Transverse colon (tissue), 4 donors: ENCODE measurements at regions not wholly inside any gene's neighbourhood (a gene's known extent, or its start where the extent isn't known, plus 50 kb on each side); places are given as distances from the start of the nearest gene placed in this dataset.

Experiments used
- CTCF ChIP-seq, 5 experiments: fragments of 200-600 bp in 3 of 5; fragments of 450-650 bp in 2 of 5; sonication (generic) in 3 of 5; IDR thresholded peaks; 1 replicate in 2 of 5; 2 replicates in 3 of 5; pipeline ENCODE4 v1.5.1; 2016 to 2017; ENCODE audit warnings: antibody characterized with exemption in 5 of 5, inconsistent platforms in 3 of 5, mild to moderate bottlenecking in 2 of 5, moderate library complexity in 1 of 5
- EP300 ChIP-seq: sonication (generic); formaldehyde crosslinking; IDR thresholded peaks from one replicate; pipeline ENCODE4 v1.6.1; 2017; ENCODE audit warnings: antibody characterized with exemption, low read depth
- POLR2A ChIP-seq: fragments of 450-650 bp; IDR thresholded peaks from one replicate; pipeline ENCODE4 v1.6.1; 2016; ENCODE audit warnings: antibody characterized with exemption, mild to moderate bottlenecking, moderate library complexity
- POLR2AphosphoS5 ChIP-seq, 3 donors: sonication (generic); formaldehyde crosslinking; IDR thresholded peaks; one replicate each; pipeline ENCODE4 v1.6.1; 2016; ENCODE audit warnings: antibody characterized with exemption in 3 of 3

GRCh38 chr1:30810416-30811080 is 53.0 kb upstream of the LAPTM5 start:
- TF ChIP-seq CTCF (IDR thresholded peaks at IDR 0.05) (no peak), POLR2A (no peak), POLR2AphosphoS5 (IDR thresholded peaks at IDR 0.05) (no peak), EP300 (no peak)
